RWPE1 (cell line): ENCODE measurements at regions not wholly inside any gene's neighbourhood (a gene's known extent, or its start where the extent isn't known, plus 50 kb on each side); places are given as distances from the start of the nearest gene placed in this dataset.
A peak's percentile ranks its signal among the peaks of the same experiment; 100 is the strongest.

Experiments used
- CTCF ChIA-PET: fragments of 350-600 bp; sonication (Branson Sonifier 250); formaldehyde crosslinking; extraction: SDS; loops from one replicate; lab custom pipeline; 2021; lab: Yijun Ruan, JAX
- POLR2A ChIA-PET: fragments of 400-600 bp; formaldehyde crosslinking; extraction: SDS; loops from one replicate; lab custom pipeline; 2020; ENCODE audit warnings: antibody characterized with exemption; ENCODE audit not compliant: low non-redundant PET; lab: Yijun Ruan, JAX
- DNase-seq: peaks from one replicate; pipeline ENCODE4 v3.0.0; 2012; ENCODE audit warnings: low spot score
- H3K27ac ChIP-seq: fragments of 450-650 bp; 2 replicates; pipeline ENCODE4 v1.5.1; 2017
- TF ChIP-seq, protein P1 (sequence below): fragments of 450-650 bp; conservative IDR thresholded peaks from 2 replicates; pipeline ENCODE4 v1.5.1; 2017; ENCODE audit warnings: low read depth, mild to moderate bottlenecking

- POLR2A ChIA-PET = no interaction called here
- no peak overlapping the region for H3K27ac ChIP-seq
- no peak for DNase-seq
- TF ChIP-seq, protein P1, sequence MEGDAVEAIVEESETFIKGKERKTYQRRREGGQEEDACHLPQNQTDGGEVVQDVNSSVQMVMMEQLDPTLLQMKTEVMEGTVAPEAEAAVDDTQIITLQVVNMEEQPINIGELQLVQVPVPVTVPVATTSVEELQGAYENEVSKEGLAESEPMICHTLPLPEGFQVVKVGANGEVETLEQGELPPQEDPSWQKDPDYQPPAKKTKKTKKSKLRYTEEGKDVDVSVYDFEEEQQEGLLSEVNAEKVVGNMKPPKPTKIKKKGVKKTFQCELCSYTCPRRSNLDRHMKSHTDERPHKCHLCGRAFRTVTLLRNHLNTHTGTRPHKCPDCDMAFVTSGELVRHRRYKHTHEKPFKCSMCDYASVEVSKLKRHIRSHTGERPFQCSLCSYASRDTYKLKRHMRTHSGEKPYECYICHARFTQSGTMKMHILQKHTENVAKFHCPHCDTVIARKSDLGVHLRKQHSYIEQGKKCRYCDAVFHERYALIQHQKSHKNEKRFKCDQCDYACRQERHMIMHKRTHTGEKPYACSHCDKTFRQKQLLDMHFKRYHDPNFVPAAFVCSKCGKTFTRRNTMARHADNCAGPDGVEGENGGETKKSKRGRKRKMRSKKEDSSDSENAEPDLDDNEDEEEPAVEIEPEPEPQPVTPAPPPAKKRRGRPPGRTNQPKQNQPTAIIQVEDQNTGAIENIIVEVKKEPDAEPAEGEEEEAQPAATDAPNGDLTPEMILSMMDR = no peak
- CTCF ChIA-PET = no interaction called here
Measured at GRCh38 chr3:117848606-117849005, 1139.0 kb downstream of the TUSC7 start.

DNA sequence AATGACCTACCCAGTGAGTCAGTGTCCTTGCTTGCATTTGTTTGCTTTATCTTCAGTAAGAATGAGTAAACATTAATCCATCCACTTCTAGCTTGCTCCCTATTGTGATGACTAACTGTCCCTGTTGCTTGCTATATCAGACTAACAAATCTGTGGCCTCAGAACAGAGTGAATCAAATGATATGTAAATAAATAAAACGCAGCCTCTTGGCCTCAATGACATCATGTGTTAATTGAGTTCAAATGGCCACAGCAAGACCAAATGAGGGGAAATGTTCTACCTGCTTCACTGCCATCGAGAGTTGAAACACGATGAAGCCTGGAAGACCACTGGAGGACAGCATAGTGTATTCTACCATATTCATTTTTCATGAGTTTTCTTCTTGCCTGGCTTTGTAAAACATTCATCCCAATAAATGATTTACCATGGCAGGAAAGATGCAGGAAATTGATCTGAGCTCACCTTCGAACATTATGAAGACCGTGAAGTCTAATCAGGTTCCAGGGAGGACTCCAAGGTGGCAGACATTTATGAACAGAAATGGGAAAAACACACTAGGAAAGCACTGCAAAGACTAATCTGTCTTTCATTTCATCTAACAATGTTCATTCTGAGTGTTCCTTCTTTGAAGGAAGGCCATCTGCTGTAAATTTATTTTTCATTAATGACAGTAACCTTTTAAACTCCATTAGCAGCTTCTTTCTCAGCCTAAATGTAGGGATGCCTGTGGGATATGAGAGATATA is 1144.5 kb downstream of the TUSC7 start:
- TF ChIP-seq, protein P1 = no peak

GRCh38 chr3:117856354-117856753 is 1146.8 kb downstream of the TUSC7 start:
- ChIA-PET CTCF (interaction anchor here (0.6 to 0.8 kb wide), 2 partner anchors 370 to 699 kb away, joined by 3 to 4 read pairs; no protein-coding TSS in a partner anchor), POLR2A (no interaction called here)
- H3K27ac ChIP-seq = no peak overlapping the region
- TF ChIP-seq, protein P1 = no peak
- no peak for DNase-seq

More for the DNA sequence above, 1144.5 kb downstream of the TUSC7 start:
- ChIA-PET CTCF (no interaction called here), POLR2A (no interaction called here)
- peak; percentile 33 for DNase-seq
- H3K27ac ChIP-seq = no peak overlapping the region

DNA sequence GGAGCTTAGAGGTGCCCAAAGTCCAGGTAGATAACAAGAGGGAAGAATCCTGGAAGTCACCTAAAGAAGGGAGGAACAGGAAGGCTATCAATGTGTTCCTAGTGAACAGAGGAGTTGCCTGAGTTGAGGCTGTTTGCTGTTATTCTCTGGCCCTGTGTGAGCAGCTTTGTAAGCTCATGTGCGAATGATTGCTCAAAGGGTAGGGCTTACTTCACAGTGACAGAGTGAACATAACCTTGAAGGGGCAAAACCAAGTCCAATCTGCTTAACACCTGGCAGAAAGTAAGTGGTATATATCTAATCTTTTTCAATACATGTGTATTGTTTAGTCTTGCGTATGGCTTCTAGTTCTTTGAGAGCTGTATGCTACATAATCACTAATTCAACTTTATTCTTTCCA is 1153.6 kb downstream of the TUSC7 start:
- ChIA-PET CTCF (no interaction called here), POLR2A (no interaction called here)
- no peak overlapping the region for H3K27ac ChIP-seq
- no peak for DNase-seq
- TF ChIP-seq, protein P1 = no peak

- H3K27ac ChIP-seq = no peak overlapping the region
- TF ChIP-seq, protein P1 = no peak
- ChIA-PET CTCF (interaction anchor here (0.7 kb wide), 1 partner anchor 23 kb away, joined by 3 read pairs; no protein-coding TSS in a partner anchor), POLR2A (no interaction called here)
- DNase-seq = no peak
Measured at GRCh38 chr3:117865338-117865737, 1155.8 kb downstream of the TUSC7 start.

DNA sequence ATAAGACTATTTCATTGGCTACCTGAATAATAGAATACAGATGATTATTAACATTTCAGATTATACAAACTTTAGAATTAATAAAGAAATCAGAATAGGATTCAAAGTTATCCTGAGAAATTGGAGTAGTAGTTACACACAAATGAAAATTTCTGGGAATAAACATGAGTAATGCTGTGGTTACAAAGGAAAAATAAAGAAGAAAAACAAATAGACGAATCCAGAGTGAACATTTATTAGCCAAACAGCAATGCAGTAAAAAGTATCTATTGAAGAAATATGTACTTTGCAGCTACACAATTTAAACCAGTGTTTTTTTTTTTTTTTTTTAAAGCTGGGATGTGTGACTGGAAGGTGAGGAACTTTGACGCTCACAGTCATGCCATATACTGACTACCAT is 1159.2 kb downstream of the TUSC7 start:
- H3K27ac ChIP-seq = no peak overlapping the region
- DNase-seq = no peak
- CTCF ChIA-PET = no interaction called here
- POLR2A ChIA-PET = no interaction called here
- TF ChIP-seq, protein P1 = no peak
